ENCODE measurements at regions not wholly inside any gene's neighbourhood (a gene's known extent, or its start where the extent isn't known, plus 50 kb on each side); places are given as distances from the start of the nearest gene placed in this dataset.
A peak's percentile ranks its signal among the peaks of the same experiment; 100 is the strongest.

- H3K27ac Mint-ChIP-seq = no peak overlapping the region
- no peaks in the 10 kb centered on the region for H3K27me3 Mint-ChIP-seq (ENCODE audit: insufficient read depth)
- Histone ChIP-seq H3K36me3 (ENCODE audit: control insufficient read depth, insufficient read depth, low read length) (no peaks in the 10 kb centered on the region), H3K4me3 (ENCODE audit: low read length) (no peak overlapping the region), H3K27ac (ENCODE audit: low read depth, low read length) (no peak overlapping the region), H3K9ac (ENCODE audit: extremely low read depth, low read length, poor library complexity, severe bottlenecking) (no peak overlapping the region), H3K27me3 (ENCODE audit: control insufficient read depth, insufficient read depth, low read length, poor library complexity, severe bottlenecking) (no peaks in the 10 kb centered on the region), H3K4me1 (ENCODE audit: control insufficient read depth, insufficient read depth, low read length) (no peaks in the 10 kb centered on the region), H3K9me3 (ENCODE audit: control insufficient read depth, low read length) (no peaks in the 10 kb centered on the region)
- 93 to 100% methylated on average over 1 to 2 of the region's 2 CpGs for WGBS, 2 experiments (ENCODE audit: insufficient coverage in 1 of 2, insufficient read length in 1 of 2)
- H3K4me1 Mint-ChIP-seq = peaks cover 10% of the 10 kb centered on the region
- no peak overlapping the region for H3K4me3 Mint-ChIP-seq
- H3K9me3 Mint-ChIP-seq = no peaks in the 10 kb centered on the region
- no peaks in the 10 kb centered on the region for H3K36me3 Mint-ChIP-seq (ENCODE audit: low read depth)
- DNase-seq = no peak
- no peak for TF ChIP-seq CTCF (conservative IDR thresholded peaks at IDR 0.05)
Observed at GRCh38 chr3:144864646-144865045, 893.0 kb downstream of the DIPK2A start.

- H3K36me3 Mint-ChIP-seq (ENCODE audit: low read depth) = no peaks in the 10 kb centered on the region
- Histone ChIP-seq H3K9me3 (ENCODE audit: control insufficient read depth, low read length) (no peaks in the 10 kb centered on the region), H3K4me3 (ENCODE audit: low read length) (no peak overlapping the region), H3K27me3 (ENCODE audit: control insufficient read depth, insufficient read depth, low read length, poor library complexity, severe bottlenecking) (no peaks in the 10 kb centered on the region), H3K9ac (ENCODE audit: extremely low read depth, low read length, poor library complexity, severe bottlenecking) (no peak overlapping the region), H3K4me1 (ENCODE audit: control insufficient read depth, insufficient read depth, low read length) (no peaks in the 10 kb centered on the region), H3K27ac (ENCODE audit: low read depth, low read length) (no peak overlapping the region), H3K36me3 (ENCODE audit: control insufficient read depth, insufficient read depth, low read length) (no peaks in the 10 kb centered on the region)
- peak; percentile 57 for DNase-seq
- no peaks in the 10 kb centered on the region for H3K9me3 Mint-ChIP-seq
- H3K27ac Mint-ChIP-seq = no peak overlapping the region
- H3K4me3 Mint-ChIP-seq = no peak overlapping the region
- H3K4me1 Mint-ChIP-seq = peaks cover 10% of the 10 kb centered on the region
- H3K27me3 Mint-ChIP-seq (ENCODE audit: insufficient read depth) = no peaks in the 10 kb centered on the region
- no peak for TF ChIP-seq CTCF (conservative IDR thresholded peaks at IDR 0.05)
Observed at GRCh38 chr3:144865948-144866347, 894.3 kb downstream of the DIPK2A start.

GRCh38 chr3:144866476-144866875, 894.9 kb downstream of the DIPK2A start:
- Mint-ChIP-seq H3K27me3 (ENCODE audit: insufficient read depth) (no peaks in the 10 kb centered on the region), H3K36me3 (ENCODE audit: low read depth) (no peaks in the 10 kb centered on the region), H3K4me3 (no peak overlapping the region), H3K9me3 (no peaks in the 10 kb centered on the region), H3K4me1 (peaks cover 10% of the 10 kb centered on the region), H3K27ac (no peak overlapping the region)
- H3K27ac ChIP-seq (ENCODE audit: low read depth, low read length) = no peak overlapping the region
- H3K9me3 ChIP-seq (ENCODE audit: control insufficient read depth, low read length) = no peaks in the 10 kb centered on the region
- no peaks in the 10 kb centered on the region for H3K27me3 ChIP-seq (ENCODE audit: control insufficient read depth, insufficient read depth, low read length, poor library complexity, severe bottlenecking)
- no peaks in the 10 kb centered on the region for H3K36me3 ChIP-seq (ENCODE audit: control insufficient read depth, insufficient read depth, low read length)
- 83 to 100% methylated on average over 1 to 2 of the region's 2 CpGs for WGBS, 2 experiments (ENCODE audit: insufficient coverage in 1 of 2, insufficient read length in 1 of 2)
- H3K4me3 ChIP-seq (ENCODE audit: low read length) = no peak overlapping the region
- H3K9ac ChIP-seq (ENCODE audit: extremely low read depth, low read length, poor library complexity, severe bottlenecking) = no peak overlapping the region
- DNase-seq = no peak
- TF ChIP-seq CTCF (conservative IDR thresholded peaks at IDR 0.05) = no peak
- no peaks in the 10 kb centered on the region for H3K4me1 ChIP-seq (ENCODE audit: control insufficient read depth, insufficient read depth, low read length)
